Loucy (cell line): ENCODE measurements at regions not wholly inside any gene's neighbourhood (a gene's known extent, or its start where the extent isn't known, plus 50 kb on each side); places are given as distances from the start of the nearest gene placed in this dataset.

Source experiments
- H2AFZ ChIP-seq: fragments of 200-600 bp; sonication (generic); 2 replicates; pipeline ENCODE4 v1.6.0; 2016; ENCODE audit warnings: antibody characterized with exemption, mild to moderate bottlenecking, low read length, moderate library complexity
- H3F3A ChIP-seq: fragments of 200-600 bp; 2 replicates; pipeline ENCODE4 v1.6.0; 2016; ENCODE audit warnings: antibody characterized with exemption, low read depth, mild to moderate bottlenecking
- H3K27me3 ChIP-seq: fragments of 200-600 bp; sonication (generic); 2 replicates; pipeline ENCODE4 v1.6.1; 2014; ENCODE audit warnings: low read length, mild to moderate bottlenecking; ENCODE audit not compliant: insufficient read depth, poor library complexity, severe bottlenecking
- H3K36me3 ChIP-seq: fragments of 200-600 bp; sonication (generic); 2 replicates; pipeline ENCODE4 v1.6.1; 2016; ENCODE audit warnings: low read length; ENCODE audit not compliant: insufficient read depth
- H3K4me1 ChIP-seq: fragments of 200-600 bp; sonication (generic); 2 replicates; pipeline ENCODE4 v1.5.1; 2014; ENCODE audit warnings: low read length, mild to moderate bottlenecking; ENCODE audit not compliant: insufficient read depth, poor library complexity, severe bottlenecking
- H3K4me2 ChIP-seq: fragments of 200-600 bp; sonication (generic); 2 replicates; pipeline ENCODE4 v1.6.0; 2014; ENCODE audit warnings: antibody characterized with exemption, low read length, low read depth, mild to moderate bottlenecking; ENCODE audit not compliant: poor library complexity, severe bottlenecking
- H3K4me3 ChIP-seq: fragments of 200-600 bp; sonication (generic); 2 replicates; pipeline ENCODE4 v1.5.1; 2014; ENCODE audit warnings: low read length, mild to moderate bottlenecking, mixed read lengths; ENCODE audit not compliant: poor library complexity, severe bottlenecking
- H3K79me2 ChIP-seq: fragments of 200-600 bp; sonication (generic); 2 replicates; pipeline ENCODE4 v1.6.1; 2014; ENCODE audit warnings: low read length; ENCODE audit not compliant: insufficient read depth
- H3K9ac ChIP-seq: fragments of 200-600 bp; sonication (generic); 2 replicates; pipeline ENCODE4 v1.6.0; 2014; ENCODE audit warnings: mild to moderate bottlenecking, low read depth, low read length, moderate library complexity; ENCODE audit not compliant: poor library complexity, severe bottlenecking
- H3K9me2 ChIP-seq: fragments of 200-600 bp; sonication (generic); replicated peaks from 2 replicates; pipeline ENCODE4 v1.6.1; 2016; ENCODE audit warnings: low read depth, low read length, mixed read lengths
- H3K9me3 ChIP-seq: fragments of 200-600 bp; sonication (generic); 2 replicates; pipeline ENCODE4 v1.6.1; 2014; ENCODE audit warnings: mild to moderate bottlenecking, antibody characterized with exemption, low read length, low read depth; ENCODE audit not compliant: insufficient read depth
- H4K20me1 ChIP-seq: fragments of 200-600 bp; sonication (generic); 2 replicates; pipeline ENCODE4 v1.6.0; 2014; ENCODE audit warnings: antibody characterized with exemption, low read length, mild to moderate bottlenecking; ENCODE audit not compliant: insufficient read depth, poor library complexity, severe bottlenecking
- EZH2phosphoT487 ChIP-seq: fragments of 200-600 bp; IDR thresholded peaks from 2 replicates; pipeline ENCODE4 v1.6.1; 2018; ENCODE audit warnings: antibody characterized with exemption, mild to moderate bottlenecking, moderate library complexity, borderline replicate concordance
- TF ChIP-seq, protein P1 (sequence below): fragments of 200-600 bp; sonication (generic); conservative IDR thresholded peaks from 2 replicates; pipeline ENCODE4 v1.5.1; 2014; ENCODE audit warnings: mild to moderate bottlenecking, antibody characterized with exemption, low read length

DNA sequence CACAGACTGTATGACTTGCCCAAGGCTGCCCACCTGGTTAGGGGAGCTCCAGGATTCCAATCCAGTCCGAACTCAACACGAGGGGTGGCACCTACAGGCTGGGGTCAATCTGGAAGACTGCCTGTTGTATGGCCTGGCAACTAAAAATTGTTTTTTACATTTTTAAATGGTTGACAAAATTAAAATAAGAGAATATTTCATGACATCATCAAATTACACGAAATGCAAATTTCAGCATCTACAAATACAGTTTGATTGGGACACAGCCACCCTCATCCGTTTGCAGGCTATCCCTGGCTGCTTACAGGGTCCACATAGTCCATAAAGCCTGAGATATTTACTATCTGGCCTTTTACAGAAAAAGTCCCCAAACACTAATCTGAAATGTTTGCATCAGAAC lies 235.9 kb upstream of the GMDS start:
- Histone ChIP-seq H3F3A (no peaks in the 10 kb centered on the region), H3K4me2 (no peak overlapping the region), H3K4me1 (no peaks in the 10 kb centered on the region), H3K9ac (no peak overlapping the region), H4K20me1 (no peaks in the 10 kb centered on the region), H3K9me2 (no peaks in the 10 kb centered on the region), H3K79me2 (no peaks in the 10 kb centered on the region), H3K4me3 (no peak overlapping the region), H3K9me3 (peaks cover 6% of the 10 kb centered on the region; the same call in 1 of the 2 replicates), H3K27me3 (no peaks in the 10 kb centered on the region), H2AFZ (no peak overlapping the region), H3K36me3 (no peaks in the 10 kb centered on the region)
- no peak for TF ChIP-seq EZH2phosphoT487
- TF ChIP-seq, protein P1, sequence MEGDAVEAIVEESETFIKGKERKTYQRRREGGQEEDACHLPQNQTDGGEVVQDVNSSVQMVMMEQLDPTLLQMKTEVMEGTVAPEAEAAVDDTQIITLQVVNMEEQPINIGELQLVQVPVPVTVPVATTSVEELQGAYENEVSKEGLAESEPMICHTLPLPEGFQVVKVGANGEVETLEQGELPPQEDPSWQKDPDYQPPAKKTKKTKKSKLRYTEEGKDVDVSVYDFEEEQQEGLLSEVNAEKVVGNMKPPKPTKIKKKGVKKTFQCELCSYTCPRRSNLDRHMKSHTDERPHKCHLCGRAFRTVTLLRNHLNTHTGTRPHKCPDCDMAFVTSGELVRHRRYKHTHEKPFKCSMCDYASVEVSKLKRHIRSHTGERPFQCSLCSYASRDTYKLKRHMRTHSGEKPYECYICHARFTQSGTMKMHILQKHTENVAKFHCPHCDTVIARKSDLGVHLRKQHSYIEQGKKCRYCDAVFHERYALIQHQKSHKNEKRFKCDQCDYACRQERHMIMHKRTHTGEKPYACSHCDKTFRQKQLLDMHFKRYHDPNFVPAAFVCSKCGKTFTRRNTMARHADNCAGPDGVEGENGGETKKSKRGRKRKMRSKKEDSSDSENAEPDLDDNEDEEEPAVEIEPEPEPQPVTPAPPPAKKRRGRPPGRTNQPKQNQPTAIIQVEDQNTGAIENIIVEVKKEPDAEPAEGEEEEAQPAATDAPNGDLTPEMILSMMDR, result no peak

DNA sequence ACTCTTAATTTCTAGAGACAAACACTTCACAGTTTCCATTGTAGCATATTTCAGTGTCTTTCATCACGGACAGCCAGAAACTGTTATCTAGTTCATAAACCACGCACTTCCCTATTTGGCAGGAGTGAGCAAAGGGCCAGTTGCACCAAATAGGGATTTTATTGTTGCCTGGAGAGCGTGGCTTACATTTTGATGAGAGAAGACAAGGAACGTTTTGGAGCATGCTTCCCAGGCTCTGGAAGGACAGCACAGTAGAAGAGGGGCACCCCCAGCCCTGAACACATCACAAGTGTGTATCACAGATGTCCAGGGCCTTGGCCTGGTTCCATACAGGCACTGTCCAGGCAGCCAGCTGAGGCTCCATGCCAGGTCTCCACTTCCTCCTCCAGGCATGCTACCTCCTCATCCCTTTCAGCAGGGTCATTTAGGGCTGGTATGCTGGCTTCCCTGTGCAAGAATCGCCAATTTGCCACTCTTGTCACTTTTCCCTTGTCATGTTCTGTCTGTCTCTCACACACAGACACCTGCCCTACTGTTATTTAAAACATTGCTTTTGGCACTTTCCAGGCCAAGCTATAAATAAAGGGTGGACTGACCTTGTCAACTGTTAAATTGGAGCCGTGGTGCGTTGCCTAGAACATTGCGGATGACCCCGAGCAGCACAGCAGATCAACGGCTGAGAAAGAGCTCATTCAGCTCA lies 235.0 kb upstream of the GMDS start:
- Histone ChIP-seq H3K79me2 (no peaks in the 10 kb centered on the region), H3K4me1 (no peaks in the 10 kb centered on the region), H3F3A (no peaks in the 10 kb centered on the region), H3K9ac (no peak overlapping the region), H3K9me3 (peaks cover 6% of the 10 kb centered on the region; the same call in 1 of the 2 replicates), H3K36me3 (no peaks in the 10 kb centered on the region), H3K27me3 (no peaks in the 10 kb centered on the region), H3K9me2 (no peaks in the 10 kb centered on the region), H2AFZ (no peak overlapping the region), H3K4me3 (no peak overlapping the region), H3K4me2 (no peak overlapping the region), H4K20me1 (no peaks in the 10 kb centered on the region)
- TF ChIP-seq, protein P1, result no peak
- no peak for TF ChIP-seq EZH2phosphoT487

DNA sequence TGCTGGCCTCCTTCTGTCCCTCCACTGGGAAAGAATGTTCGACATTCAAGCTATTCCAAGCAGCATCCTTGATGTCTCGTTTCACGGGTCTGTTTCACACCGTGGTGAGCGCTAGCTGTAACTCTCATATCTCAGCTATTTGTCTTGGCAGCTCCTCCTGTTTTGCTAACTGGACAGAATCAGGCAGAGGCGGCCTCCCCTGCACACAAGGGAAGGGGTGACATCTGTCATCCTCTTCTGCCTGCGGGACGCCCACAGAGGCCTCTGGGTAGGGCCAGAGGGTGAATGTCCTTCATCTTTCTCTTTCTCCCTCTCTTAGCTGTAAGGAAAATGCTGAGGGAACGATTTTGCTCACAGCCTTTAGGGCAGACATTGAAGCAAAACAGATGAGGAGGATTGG lies 232.8 kb upstream of the GMDS start:
- no peak overlapping the region for H2AFZ ChIP-seq
- H3K79me2 ChIP-seq, result no peaks in the 10 kb centered on the region
- H3K27me3 ChIP-seq, result no peaks in the 10 kb centered on the region
- no peaks in the 10 kb centered on the region for H3K4me1 ChIP-seq
- H3K9me3 ChIP-seq, result peaks cover 6% of the 10 kb centered on the region; the same call in 1 of the 2 replicates
- no peaks in the 10 kb centered on the region for H3F3A ChIP-seq
- TF ChIP-seq, protein P1, result no peak
- TF ChIP-seq EZH2phosphoT487, result no peak
- no peak overlapping the region for H3K9ac ChIP-seq
- no peak overlapping the region for H3K4me3 ChIP-seq
- H3K4me2 ChIP-seq, result no peak overlapping the region
- no peaks in the 10 kb centered on the region for H3K9me2 ChIP-seq
- H3K36me3 ChIP-seq, result no peaks in the 10 kb centered on the region
- no peaks in the 10 kb centered on the region for H4K20me1 ChIP-seq
